SK-N-SH (cell line): ENCODE measurements at regions not wholly inside any gene's neighbourhood (a gene's known extent, or its start where the extent isn't known, plus 50 kb on each side); places are given as distances from the start of the nearest gene placed in this dataset.

Experiments
- CTCF ChIA-PET: fragments of 300-600, 350-600 bp; formaldehyde crosslinking; extraction: SDS; loops from one replicate; lab custom pipeline; 2021; lab: Yijun Ruan, JAX
- POLR2A ChIA-PET: fragments of 350-600 bp; sonication (Branson Sonifier 250); formaldehyde crosslinking; extraction: SDS; loops from one replicate; lab custom pipeline; 2020; ENCODE audit warnings: antibody characterized with exemption, inconsistent platforms; lab: Yijun Ruan, JAX
- DNase-seq: peaks from one replicate; pipeline ENCODE4 v3.0.0; 2012
- H2AFZ ChIP-seq: fragments of 200-600 bp; sonication (generic); 2 replicates; pipeline ENCODE4 v1.8.1; 2016; ENCODE audit warnings: antibody characterized with exemption, mild to moderate bottlenecking, low read depth
- H3F3A ChIP-seq: fragments of 200-600 bp; sonication (generic); replicated peaks from 2 replicates; pipeline ENCODE3; 2016; ENCODE audit warnings: antibody characterized with exemption, mild to moderate bottlenecking; ENCODE audit not compliant: insufficient read depth
- H3K27ac ChIP-seq, 2 experiments: fragments of 200-500 bp in 1 of 2; fragments of 200-600 bp in 1 of 2; sonication (Bioruptor generic) in 1 of 2; sonication (generic), shearing (Covaris generic) in 1 of 2; 2 replicates each; pipeline versions ENCODE4 v1.5.1 to v1.6.1; 2014 to 2016; ENCODE audit warnings: low read depth in 2 of 2, inconsistent platforms in 1 of 2, low read length in 1 of 2, mild to moderate bottlenecking in 1 of 2, mixed read lengths in 1 of 2
- H3K27me3 ChIP-seq: fragments of 200-600 bp; sonication (generic), shearing (Covaris generic); 2 replicates; pipeline ENCODE4 v1.6.1; 2016; ENCODE audit warnings: mixed run types; ENCODE audit not compliant: insufficient read depth
- H3K36me3 ChIP-seq, 2 experiments: fragments of 200-500 bp in 1 of 2; fragments of 200-600 bp in 1 of 2; sonication (Bioruptor generic) in 1 of 2; sonication (generic) in 1 of 2; replicated peaks in 1 of 2; 2 replicates each; pipeline versions ENCODE3 to v1.5.1; 2014 to 2016; ENCODE audit warnings: low read length in 1 of 2, mild to moderate bottlenecking in 1 of 2; ENCODE audit not compliant: insufficient read depth in 2 of 2, control insufficient read depth in 1 of 2
- H3K4me1 ChIP-seq, 2 experiments: fragments of 200-500 bp in 1 of 2; fragments of 200-600 bp in 1 of 2; sonication (Bioruptor generic) in 1 of 2; sonication (generic), shearing (Covaris generic) in 1 of 2; 2 replicates each; pipeline versions ENCODE4 v1.5.1 to v1.6.1; 2014 to 2016; ENCODE audit warnings: low read depth in 1 of 2, low read length in 1 of 2, mixed run types in 1 of 2; ENCODE audit not compliant: insufficient read depth in 2 of 2, control insufficient read depth in 1 of 2
- H3K4me2 ChIP-seq: fragments of 200-600 bp; sonication (generic), shearing (Covaris generic); 2 replicates; pipeline ENCODE4 v1.6.1; 2017; ENCODE audit warnings: mixed run types
- H3K4me3 ChIP-seq, 2 experiments: fragments of 200-500 bp in 1 of 2; fragments of 200-600 bp in 1 of 2; sonication (Bioruptor generic) in 1 of 2; sonication (generic), shearing (Covaris generic) in 1 of 2; 2 replicates each; pipeline versions ENCODE4 v1.5.1 to v1.8.1; 2014 to 2016; ENCODE audit warnings: low read depth in 2 of 2, inconsistent platforms in 1 of 2, low read length in 1 of 2, mild to moderate bottlenecking in 1 of 2, mixed read lengths in 1 of 2, moderate library complexity in 1 of 2
- H3K79me2 ChIP-seq: fragments of 200-600 bp; sonication (generic); 2 replicates; pipeline ENCODE4 v1.8.1; 2017; ENCODE audit warnings: mild to moderate bottlenecking; ENCODE audit not compliant: insufficient read depth
- H3K9ac ChIP-seq: fragments of 200-600 bp; sonication (generic); 2 replicates; pipeline ENCODE4 v1.6.1; 2017; ENCODE audit warnings: mixed run types
- H3K9me2 ChIP-seq: fragments of 200-600 bp; sonication (generic); 2 replicates; pipeline ENCODE4 v1.6.1; 2017; ENCODE audit warnings: mixed run types
- H3K9me3 ChIP-seq: fragments of 200-600 bp; sonication (generic); 2 replicates; pipeline ENCODE4 v1.6.1; 2017; ENCODE audit warnings: mixed run types, mild to moderate bottlenecking, moderate library complexity
- H4K20me1 ChIP-seq: fragments of 200-600 bp; sonication (generic); 2 replicates; pipeline ENCODE4 v1.6.1; 2017; ENCODE audit warnings: mild to moderate bottlenecking, mixed run types; ENCODE audit not compliant: insufficient read depth
- CTCF ChIP-seq: fragments of 200-600 bp; sonication (generic); IDR thresholded peaks from 2 replicates; pipeline ENCODE4 v1.6.1; 2017; ENCODE audit warnings: antibody characterized with exemption, mild to moderate bottlenecking, moderate library complexity
- FOXM1 ChIP-seq: IDR thresholded peaks from 2 replicates; pipeline ENCODE4 v1.4.0; 2012; ENCODE audit warnings: low read depth, mild to moderate bottlenecking
- MEF2A ChIP-seq: IDR thresholded peaks from 2 replicates; pipeline ENCODE4 v1.4.0; 2012; ENCODE audit warnings: low read depth, borderline replicate concordance
- NRF1 ChIP-seq: IDR thresholded peaks from 2 replicates; pipeline ENCODE4 v1.6.1; 2012; ENCODE audit warnings: low read depth, mild to moderate bottlenecking, low read length
- RFX5 ChIP-seq: IDR thresholded peaks from 2 replicates; pipeline ENCODE4 v1.6.1; 2012; ENCODE audit warnings: mild to moderate bottlenecking, improper control_type of control experiment, low read length
- SIN3A ChIP-seq: IDR thresholded peaks from 2 replicates; pipeline ENCODE4 v1.6.1; 2012; ENCODE audit warnings: low read depth, mild to moderate bottlenecking, low read length, moderate library complexity, borderline replicate concordance
- TEAD4 ChIP-seq: IDR thresholded peaks from 2 replicates; pipeline ENCODE4 v1.4.0; 2012; ENCODE audit warnings: mild to moderate bottlenecking, borderline replicate concordance; ENCODE audit not compliant: insufficient read depth
- USF2 ChIP-seq: fragments of 150-350 bp; IDR thresholded peaks from 2 replicates; pipeline ENCODE4 v1.6.1; 2017; ENCODE audit warnings: antibody characterized with exemption, low read length, low read depth, borderline replicate concordance
- YY1 ChIP-seq: IDR thresholded peaks from 2 replicates; pipeline ENCODE4 v1.4.0; 2012; ENCODE audit warnings: low read depth, mild to moderate bottlenecking
- WGBS: methylation state at CpG from one replicate; pipeline ENCODE4 v1.1.6; 2017; ENCODE audit warnings: low lambda C conversion rate; 5-methylcytosine and 5-hydroxymethylcytosine counted together
- TF ChIP-seq, protein P1 (sequence below): IDR thresholded peaks from 2 replicates; pipeline ENCODE4 v1.4.0; 2012; ENCODE audit warnings: low read depth, borderline replicate concordance
- TF ChIP-seq, protein P2 (sequence below): IDR thresholded peaks from 2 replicates; pipeline ENCODE4; 2012
- TF ChIP-seq, protein P3 (sequence below): IDR thresholded peaks from 2 replicates; pipeline ENCODE4 v1.6.1; 2012; ENCODE audit warnings: mild to moderate bottlenecking, low read depth, low read length, moderate library complexity

DNA sequence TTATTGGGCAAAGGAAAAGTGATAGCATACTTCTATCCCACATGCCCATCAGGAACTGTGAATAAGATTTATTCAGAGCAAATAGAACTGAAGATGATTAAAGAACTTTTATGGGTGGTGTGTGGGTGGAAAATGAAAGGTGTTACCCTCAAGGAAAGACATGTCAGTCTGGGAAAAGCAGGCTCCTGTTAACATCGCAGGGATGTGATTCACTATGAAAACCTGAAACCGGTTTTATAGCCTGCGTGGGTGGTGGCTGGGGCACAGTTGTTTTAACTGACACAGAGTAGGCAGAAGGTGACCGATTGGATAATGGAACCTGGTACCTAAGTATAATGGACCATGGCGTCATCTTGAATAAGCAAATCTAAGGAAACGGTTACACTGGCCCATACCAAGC is 61.3 kb upstream of the CASK start:
- no peak overlapping the region for H3K4me3 ChIP-seq
- CTCF ChIA-PET = no interaction called here
- H3K9ac ChIP-seq = no peak overlapping the region
- H3K9me2 ChIP-seq = no peaks in the 10 kb centered on the region
- no peaks in the 10 kb centered on the region for H3K79me2 ChIP-seq
- H2AFZ ChIP-seq = no peak overlapping the region
- 14% methylated on average over 6 of the region's 6 CpGs for WGBS
- H3K36me3 ChIP-seq = no peaks in the 10 kb centered on the region
- H4K20me1 ChIP-seq = no peaks in the 10 kb centered on the region
- no peaks in the 10 kb centered on the region for H3K9me3 ChIP-seq
- no peaks in the 10 kb centered on the region for H3F3A ChIP-seq
- H3K4me1 ChIP-seq = no peaks in the 10 kb centered on the region
- H3K4me2 ChIP-seq = no peak overlapping the region
- H3K27me3 ChIP-seq = no peaks in the 10 kb centered on the region
- H3K27ac ChIP-seq = no peak overlapping the region
- no peak for DNase-seq
- TF ChIP-seq TEAD4 (no peak), RFX5 (no peak)
- POLR2A ChIA-PET = no interaction called here

- no peaks in the 10 kb centered on the region for H4K20me1 ChIP-seq
- H3K9ac ChIP-seq = no peak overlapping the region
- H3K4me1 ChIP-seq = no peaks in the 10 kb centered on the region
- H3K4me3 ChIP-seq = no peak overlapping the region
- ChIA-PET POLR2A (no interaction called here), CTCF (no interaction called here)
- no peaks in the 10 kb centered on the region for H3K79me2 ChIP-seq
- H3K4me2 ChIP-seq = no peak overlapping the region
- no peaks in the 10 kb centered on the region for H3K9me2 ChIP-seq
- no peaks in the 10 kb centered on the region for H3F3A ChIP-seq
- H3K36me3 ChIP-seq = no peaks in the 10 kb centered on the region
- TF ChIP-seq MEF2A = no peak
- TF ChIP-seq, all 33 proteins: peak for 0
- DNase-seq = no peak
- Histone ChIP-seq H2AFZ (no peak overlapping the region), H3K27ac (no peak overlapping the region), H3K9me3 (no peaks in the 10 kb centered on the region), H3K27me3 (no peaks in the 10 kb centered on the region)
Measured at GRCh38 chrX:41982953-41983352, 59.6 kb upstream of the CASK start.

DNA sequence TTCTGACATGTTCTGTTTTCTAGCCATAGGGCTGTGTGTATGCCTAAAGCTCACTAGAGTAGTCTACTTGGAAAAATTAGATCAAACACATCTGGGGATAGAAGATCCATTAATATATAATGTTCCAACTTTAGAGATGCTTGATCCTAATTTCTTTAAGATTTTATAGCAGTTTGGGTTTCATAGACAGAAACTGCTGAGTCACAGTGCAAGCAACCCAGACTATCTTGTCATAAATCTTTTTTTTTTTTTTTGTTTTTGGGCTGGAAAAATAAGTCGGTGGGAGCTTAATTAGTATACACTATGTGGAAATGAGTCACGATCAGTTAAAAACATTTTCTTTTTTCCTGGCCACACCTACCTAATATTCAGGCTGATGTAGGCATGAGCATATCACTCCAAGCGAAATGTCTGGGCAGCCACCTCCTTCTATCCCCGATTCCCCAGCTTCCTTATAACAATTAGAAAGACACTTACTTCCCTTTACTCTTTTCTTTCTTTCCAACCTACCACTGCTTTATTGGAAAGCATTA is 58.2 kb upstream of the CASK start:
- no peaks in the 10 kb centered on the region for H3K4me1 ChIP-seq
- no peaks in the 10 kb centered on the region for H3K79me2 ChIP-seq
- no peaks in the 10 kb centered on the region for H3K27me3 ChIP-seq
- no peak overlapping the region for H2AFZ ChIP-seq
- no peaks in the 10 kb centered on the region for H4K20me1 ChIP-seq
- no peaks in the 10 kb centered on the region for H3K9me3 ChIP-seq
- no peak overlapping the region for H3K4me2 ChIP-seq
- no peak for DNase-seq
- no peaks in the 10 kb centered on the region for H3K9me2 ChIP-seq
- no peak overlapping the region for H3K9ac ChIP-seq
- 12% methylated on average over 4 of the region's 4 CpGs for WGBS
- H3K4me3 ChIP-seq = no peak overlapping the region
- no peaks in the 10 kb centered on the region for H3K36me3 ChIP-seq
- CTCF ChIA-PET = no interaction called here
- POLR2A ChIA-PET = no interaction called here
- no peaks in the 10 kb centered on the region for H3F3A ChIP-seq
- no peak overlapping the region for H3K27ac ChIP-seq
- TF ChIP-seq FOXM1 = no peak
- no peak for TF ChIP-seq CTCF
- TF ChIP-seq, protein P1, sequence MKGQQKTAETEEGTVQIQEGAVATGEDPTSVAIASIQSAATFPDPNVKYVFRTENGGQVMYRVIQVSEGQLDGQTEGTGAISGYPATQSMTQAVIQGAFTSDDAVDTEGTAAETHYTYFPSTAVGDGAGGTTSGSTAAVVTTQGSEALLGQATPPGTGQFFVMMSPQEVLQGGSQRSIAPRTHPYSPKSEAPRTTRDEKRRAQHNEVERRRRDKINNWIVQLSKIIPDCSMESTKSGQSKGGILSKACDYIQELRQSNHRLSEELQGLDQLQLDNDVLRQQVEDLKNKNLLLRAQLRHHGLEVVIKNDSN = no peak
- no peak for TF ChIP-seq YY1
- no peak for TF ChIP-seq NRF1
- TF ChIP-seq, protein P2, sequence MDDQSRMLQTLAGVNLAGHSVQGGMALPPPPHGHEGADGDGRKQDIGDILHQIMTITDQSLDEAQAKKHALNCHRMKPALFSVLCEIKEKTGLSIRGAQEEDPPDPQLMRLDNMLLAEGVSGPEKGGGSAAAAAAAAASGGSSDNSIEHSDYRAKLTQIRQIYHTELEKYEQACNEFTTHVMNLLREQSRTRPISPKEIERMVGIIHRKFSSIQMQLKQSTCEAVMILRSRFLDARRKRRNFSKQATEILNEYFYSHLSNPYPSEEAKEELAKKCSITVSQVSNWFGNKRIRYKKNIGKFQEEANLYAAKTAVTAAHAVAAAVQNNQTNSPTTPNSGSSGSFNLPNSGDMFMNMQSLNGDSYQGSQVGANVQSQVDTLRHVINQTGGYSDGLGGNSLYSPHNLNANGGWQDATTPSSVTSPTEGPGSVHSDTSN = no peak
- TF ChIP-seq SIN3A = no peak
- no peak for TF ChIP-seq MEF2A
- no peak for TF ChIP-seq USF2
- TF ChIP-seq, protein P3, sequence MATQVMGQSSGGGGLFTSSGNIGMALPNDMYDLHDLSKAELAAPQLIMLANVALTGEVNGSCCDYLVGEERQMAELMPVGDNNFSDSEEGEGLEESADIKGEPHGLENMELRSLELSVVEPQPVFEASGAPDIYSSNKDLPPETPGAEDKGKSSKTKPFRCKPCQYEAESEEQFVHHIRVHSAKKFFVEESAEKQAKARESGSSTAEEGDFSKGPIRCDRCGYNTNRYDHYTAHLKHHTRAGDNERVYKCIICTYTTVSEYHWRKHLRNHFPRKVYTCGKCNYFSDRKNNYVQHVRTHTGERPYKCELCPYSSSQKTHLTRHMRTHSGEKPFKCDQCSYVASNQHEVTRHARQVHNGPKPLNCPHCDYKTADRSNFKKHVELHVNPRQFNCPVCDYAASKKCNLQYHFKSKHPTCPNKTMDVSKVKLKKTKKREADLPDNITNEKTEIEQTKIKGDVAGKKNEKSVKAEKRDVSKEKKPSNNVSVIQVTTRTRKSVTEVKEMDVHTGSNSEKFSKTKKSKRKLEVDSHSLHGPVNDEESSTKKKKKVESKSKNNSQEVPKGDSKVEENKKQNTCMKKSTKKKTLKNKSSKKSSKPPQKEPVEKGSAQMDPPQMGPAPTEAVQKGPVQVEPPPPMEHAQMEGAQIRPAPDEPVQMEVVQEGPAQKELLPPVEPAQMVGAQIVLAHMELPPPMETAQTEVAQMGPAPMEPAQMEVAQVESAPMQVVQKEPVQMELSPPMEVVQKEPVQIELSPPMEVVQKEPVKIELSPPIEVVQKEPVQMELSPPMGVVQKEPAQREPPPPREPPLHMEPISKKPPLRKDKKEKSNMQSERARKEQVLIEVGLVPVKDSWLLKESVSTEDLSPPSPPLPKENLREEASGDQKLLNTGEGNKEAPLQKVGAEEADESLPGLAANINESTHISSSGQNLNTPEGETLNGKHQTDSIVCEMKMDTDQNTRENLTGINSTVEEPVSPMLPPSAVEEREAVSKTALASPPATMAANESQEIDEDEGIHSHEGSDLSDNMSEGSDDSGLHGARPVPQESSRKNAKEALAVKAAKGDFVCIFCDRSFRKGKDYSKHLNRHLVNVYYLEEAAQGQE = no peak
